PC-3 (cell line): ENCODE measurements at regions not wholly inside any gene's neighbourhood (a gene's known extent, or its start where the extent isn't known, plus 50 kb on each side); places are given as distances from the start of the nearest gene placed in this dataset.

Experiments
- EZH2phosphoT487 ChIP-seq: fragments of 300-600 bp; sonication (generic); IDR thresholded peaks from 2 replicates; pipeline ENCODE4 v1.6.1; 2018; ENCODE audit warnings: mild to moderate bottlenecking, antibody characterized with exemption, low read length, borderline replicate concordance
- TF ChIP-seq, protein P1 (sequence below): fragments of 300-600 bp; sonication (generic); conservative IDR thresholded peaks from 2 replicates; pipeline ENCODE4 v1.5.1; 2017; ENCODE audit warnings: antibody characterized with exemption, low read depth, mild to moderate bottlenecking, low read length

GRCh38 chr9:90162819-90163218 lies 479.8 kb downstream of the DIRAS2 start:
- TF ChIP-seq, protein P1, sequence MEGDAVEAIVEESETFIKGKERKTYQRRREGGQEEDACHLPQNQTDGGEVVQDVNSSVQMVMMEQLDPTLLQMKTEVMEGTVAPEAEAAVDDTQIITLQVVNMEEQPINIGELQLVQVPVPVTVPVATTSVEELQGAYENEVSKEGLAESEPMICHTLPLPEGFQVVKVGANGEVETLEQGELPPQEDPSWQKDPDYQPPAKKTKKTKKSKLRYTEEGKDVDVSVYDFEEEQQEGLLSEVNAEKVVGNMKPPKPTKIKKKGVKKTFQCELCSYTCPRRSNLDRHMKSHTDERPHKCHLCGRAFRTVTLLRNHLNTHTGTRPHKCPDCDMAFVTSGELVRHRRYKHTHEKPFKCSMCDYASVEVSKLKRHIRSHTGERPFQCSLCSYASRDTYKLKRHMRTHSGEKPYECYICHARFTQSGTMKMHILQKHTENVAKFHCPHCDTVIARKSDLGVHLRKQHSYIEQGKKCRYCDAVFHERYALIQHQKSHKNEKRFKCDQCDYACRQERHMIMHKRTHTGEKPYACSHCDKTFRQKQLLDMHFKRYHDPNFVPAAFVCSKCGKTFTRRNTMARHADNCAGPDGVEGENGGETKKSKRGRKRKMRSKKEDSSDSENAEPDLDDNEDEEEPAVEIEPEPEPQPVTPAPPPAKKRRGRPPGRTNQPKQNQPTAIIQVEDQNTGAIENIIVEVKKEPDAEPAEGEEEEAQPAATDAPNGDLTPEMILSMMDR, result no peak
- TF ChIP-seq EZH2phosphoT487, result no peak
